ENCODE measurements at regions not wholly inside any gene's neighbourhood (a gene's known extent, or its start where the extent isn't known, plus 50 kb on each side); places are given as distances from the start of the nearest gene placed in this dataset.

- DNase-seq (ENCODE audit: low spot score) = no peak
- intact Hi-C loops (cut with DNase I) = no loop called here
These were observed 192.3 kb downstream of the HS3ST3A1 start for GRCh38 chr17:13409455-13409854.

DNA sequence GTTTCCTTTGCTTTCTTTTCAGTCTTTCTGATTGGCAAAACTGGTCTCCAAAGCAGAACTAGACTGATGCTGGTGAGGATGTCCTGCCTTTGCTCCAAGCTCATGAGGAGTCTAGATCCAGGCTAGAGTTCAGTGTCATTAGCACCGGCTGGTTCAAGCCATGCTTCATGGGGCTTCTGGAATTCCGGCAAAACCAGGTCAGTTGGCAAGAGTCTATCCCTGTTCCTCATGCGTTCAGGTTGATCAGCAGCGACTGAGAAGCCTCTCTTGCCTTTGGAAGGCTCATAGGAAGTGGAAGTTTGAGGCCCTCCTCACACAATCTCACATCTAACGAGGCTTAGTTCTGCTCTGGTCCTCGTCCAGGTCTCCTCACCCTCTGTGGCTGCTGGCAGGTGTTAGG, 194.3 kb downstream of the HS3ST3A1 start:
- DNase-seq (ENCODE audit: low spot score) = no peak
- intact Hi-C loops (cut with DNase I) = no loop called here

DNA sequence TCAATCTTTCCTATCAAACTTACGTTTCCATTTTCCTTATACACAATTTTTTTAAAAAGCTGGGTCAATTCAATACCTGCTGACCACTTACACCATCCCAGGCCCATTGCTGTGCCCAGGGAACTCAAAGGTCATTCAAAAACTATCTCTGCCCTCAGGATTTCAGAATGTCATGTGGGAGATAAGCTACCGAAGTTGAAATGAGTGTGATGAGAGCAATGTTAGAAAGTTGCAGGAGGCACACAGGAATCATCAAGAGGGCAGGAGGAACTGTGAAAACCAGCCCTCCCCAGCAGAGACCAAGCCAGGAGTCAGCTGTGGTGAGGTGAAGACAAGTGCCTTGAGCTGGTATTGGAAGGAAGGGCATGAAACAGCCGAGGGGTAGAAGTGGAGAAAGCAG, 195.9 kb downstream of the HS3ST3A1 start:
- no peak for DNase-seq (ENCODE audit: low spot score)
- intact Hi-C loops (cut with DNase I) = no loop called here

DNA sequence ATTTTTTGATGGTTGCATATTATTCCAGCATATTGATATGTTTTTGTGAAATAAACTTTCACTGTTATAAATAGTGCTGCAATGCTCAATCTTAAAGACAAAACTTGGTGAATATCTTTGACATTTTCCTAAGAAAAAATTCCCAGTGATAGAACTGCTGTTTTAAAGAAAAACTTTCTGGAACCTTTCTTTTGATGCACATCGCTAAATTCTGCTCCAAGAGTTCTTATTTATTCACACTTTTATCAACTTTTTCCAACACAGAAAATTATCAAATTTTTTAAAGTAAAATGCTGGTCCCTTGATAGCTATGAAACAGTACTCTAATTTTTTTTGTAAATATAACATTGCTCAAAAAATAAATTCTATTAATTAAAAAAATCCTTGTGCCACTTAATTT, 196.6 kb downstream of the HS3ST3A1 start:
- intact Hi-C loops (cut with DNase I) = no loop called here
- DNase-seq (ENCODE audit: low spot score) = no peak

DNA sequence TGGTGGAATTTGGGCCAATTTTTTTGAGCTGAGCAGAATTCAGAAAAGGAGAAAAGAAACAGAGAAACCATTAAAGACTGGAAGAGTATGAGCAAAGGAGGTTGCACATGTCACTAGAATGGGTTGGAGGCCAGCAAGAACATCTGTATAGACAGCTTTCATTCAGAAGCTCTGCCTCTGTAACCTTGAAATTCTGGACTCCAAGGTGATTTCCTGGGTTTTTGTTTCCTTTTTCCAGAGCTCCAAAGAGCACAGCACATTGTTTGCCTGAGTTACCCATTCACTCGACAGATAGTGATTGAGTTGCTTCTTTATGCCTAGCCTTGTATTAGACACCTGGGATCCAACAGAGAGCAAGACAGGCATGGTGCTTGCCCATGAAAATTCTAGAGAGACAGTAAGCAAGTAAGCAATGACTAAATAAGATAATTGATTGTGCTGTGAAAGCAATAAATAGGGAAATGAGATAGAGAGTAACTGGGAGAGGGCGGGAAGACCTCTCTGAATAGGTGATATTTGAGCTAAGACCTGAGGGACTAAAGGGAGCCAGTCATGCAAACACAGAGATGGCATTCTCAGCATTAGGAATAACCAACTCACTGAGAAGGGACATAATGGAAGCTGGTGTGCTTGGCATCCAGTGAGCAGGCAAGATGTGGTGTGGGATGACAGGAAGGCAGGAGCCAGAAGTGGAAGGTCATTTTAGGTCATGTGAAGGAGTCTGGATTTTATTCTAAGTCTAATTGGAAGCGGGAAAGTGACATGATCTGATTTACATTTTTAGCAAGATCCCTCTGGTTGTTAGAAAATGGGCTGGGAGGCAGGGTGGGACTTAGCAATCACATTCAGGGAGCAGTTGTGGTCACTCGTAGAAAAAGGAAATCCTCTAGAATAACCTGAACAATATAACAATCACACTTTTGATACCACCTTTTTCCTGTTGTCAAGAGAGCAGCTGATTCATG, 197.5 kb downstream of the HS3ST3A1 start:
- intact Hi-C loops (cut with DNase I) = no loop called here
- no peak for DNase-seq (ENCODE audit: low spot score)

- intact Hi-C loops (cut with DNase I) = no loop called here
- no peak for DNase-seq (ENCODE audit: low spot score)
These were observed 201.2 kb downstream of the HS3ST3A1 start for GRCh38 chr17:13400491-13400890.

GRCh38 chr17:13398853-13399252, 202.9 kb downstream of the HS3ST3A1 start:
- intact Hi-C loops (cut with DNase I) = no loop called here

DNA sequence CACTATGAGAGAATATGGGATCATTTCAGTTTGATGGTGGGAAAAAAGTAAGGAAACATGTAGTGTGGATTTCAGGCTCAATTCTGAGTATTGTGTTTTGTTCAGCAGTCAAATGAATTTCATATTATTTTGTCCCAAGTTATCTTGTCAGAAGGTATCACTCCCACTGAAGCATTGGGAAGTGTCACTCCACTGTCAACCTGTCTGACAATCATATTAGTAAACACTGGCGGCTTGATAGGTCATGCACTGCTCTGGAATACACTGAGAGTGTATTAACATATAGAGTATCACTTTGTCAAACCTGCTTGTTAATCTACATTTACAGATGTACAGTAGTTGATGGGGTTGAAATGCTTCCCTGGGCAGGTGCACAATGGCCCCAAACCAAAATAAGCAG, 203.6 kb downstream of the HS3ST3A1 start:
- intact Hi-C loops (cut with DNase I) = no loop called here
- no peak for DNase-seq (ENCODE audit: low spot score)

More at GRCh38 chr17:13398853-13399252, 202.9 kb downstream of the HS3ST3A1 start:
- DNase-seq (ENCODE audit: low spot score) = no peak

GRCh38 chr17:13395862-13396261, 205.9 kb downstream of the HS3ST3A1 start:
- intact Hi-C loops (cut with DNase I) = no loop called here
- DNase-seq (ENCODE audit: low spot score) = no peak

GRCh38 chr17:13395346-13395745, 206.4 kb downstream of the HS3ST3A1 start:
- DNase-seq (ENCODE audit: low spot score) = no peak
- intact Hi-C loops (cut with DNase I) = no loop called here

DNA sequence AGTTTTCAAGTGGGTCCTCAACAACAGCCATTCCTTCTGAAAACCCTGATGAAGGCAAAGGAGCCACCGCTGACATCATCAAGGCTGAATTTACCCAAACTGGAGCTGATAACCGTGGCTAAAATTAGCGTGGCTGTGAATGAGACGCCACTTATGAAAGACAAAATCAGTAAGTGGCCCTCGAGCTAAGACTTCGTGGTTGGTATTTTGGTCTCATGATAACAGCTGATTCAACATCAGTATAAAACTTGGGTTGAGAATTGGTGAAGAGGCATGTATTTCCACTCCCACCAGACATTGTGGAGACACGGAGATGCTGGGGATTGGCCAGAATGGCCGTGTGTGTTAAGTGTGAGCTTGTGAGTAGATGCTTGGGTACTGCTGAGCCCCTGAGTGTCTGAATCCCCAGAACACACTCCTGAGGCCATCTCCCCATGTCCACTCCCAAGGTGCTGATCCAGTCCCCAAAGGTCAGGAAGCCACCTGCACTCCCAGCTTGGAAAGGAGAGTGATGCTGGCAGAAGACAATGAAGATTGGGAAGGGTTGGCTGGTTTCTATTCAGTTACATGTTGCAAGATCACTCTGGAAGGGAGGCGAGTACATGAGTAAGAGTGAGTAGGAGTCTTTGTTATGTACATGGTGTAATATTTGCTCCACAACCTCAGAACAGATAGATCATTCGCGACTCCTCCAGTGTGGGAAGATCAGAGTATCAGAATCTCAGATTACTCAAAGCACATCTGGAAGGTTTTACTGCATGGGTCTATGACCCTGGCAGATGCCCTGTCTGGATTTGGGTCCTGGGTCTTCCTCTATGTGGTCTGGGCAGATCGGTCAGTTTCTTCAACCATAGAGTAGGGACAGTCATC, 207.7 kb downstream of the HS3ST3A1 start:
- intact Hi-C loops (cut with DNase I) = no loop called here
- DNase-seq (ENCODE audit: low spot score) = no peak

GRCh38 chr17:13387952-13388351, 213.8 kb downstream of the HS3ST3A1 start:
- no peak for DNase-seq (ENCODE audit: low spot score)
- intact Hi-C loops (cut with DNase I) = no loop called here

DNA sequence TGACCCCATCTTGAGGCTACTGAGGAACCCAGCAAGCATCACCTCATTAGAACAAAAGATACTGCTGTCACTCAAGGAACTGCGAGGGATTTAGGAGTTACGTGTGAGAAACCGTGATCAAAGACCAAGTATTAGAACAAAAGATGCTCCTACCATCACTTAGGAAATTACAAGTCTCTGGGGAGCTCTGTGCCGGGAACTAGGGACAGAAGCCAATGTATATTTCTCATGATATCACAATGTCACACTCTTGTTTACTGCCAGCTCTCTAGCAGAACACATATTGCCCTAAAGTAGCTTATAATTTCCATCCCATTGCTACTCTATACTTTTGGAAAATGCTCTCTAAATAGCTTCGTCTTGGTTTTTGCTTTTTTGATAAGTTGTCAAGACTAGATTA, 214.5 kb downstream of the HS3ST3A1 start:
- DNase-seq (ENCODE audit: low spot score) = no peak
- intact Hi-C loops (cut with DNase I) = no loop called here

- intact Hi-C loops (cut with DNase I) = no loop called here
- no peak for DNase-seq (ENCODE audit: low spot score)
These were observed 216.2 kb downstream of the HS3ST3A1 start for GRCh38 chr17:13385481-13385911.

DNA sequence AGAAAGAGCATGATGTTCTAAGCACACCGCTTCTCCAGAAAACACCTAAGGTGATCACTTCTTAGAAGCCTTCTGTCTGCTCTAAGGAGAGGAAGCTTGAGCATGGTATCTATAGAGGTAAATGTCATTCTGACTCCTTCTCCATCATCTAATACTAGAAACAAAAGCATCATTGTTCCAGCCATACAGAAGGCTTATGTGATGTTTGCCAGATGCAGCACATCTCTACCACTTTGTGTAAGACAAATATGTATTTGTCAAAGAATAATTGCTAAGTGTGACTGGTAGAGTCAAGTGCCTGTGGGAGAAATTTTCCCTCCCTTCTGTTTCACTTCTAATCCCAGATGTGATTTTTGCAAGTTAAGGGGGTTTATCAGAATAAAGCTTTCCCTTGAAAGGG, 217.1 kb downstream of the HS3ST3A1 start:
- no peak for DNase-seq (ENCODE audit: low spot score)
- intact Hi-C loops (cut with DNase I) = no loop called here

DNA sequence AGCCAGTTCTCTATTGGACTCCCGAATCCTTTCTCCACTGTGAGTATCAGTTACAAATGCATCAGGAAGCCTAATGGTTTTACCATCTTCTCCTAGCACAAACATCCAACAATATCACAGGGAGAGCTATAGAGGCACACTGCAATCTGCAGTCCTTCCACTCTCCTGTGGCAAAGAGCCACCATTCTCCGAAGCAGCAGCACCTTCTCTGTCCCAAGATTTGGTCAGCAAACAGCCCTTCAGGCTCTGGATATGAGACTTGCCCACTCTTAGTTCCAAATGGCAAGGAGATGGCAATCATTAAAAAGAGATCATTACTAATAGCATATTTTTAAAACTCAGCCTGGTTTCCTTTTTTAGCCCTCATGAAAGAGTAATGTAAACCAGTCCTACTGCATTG, 223.4 kb downstream of the HS3ST3A1 start:
- intact Hi-C loops (cut with DNase I) = no loop called here
- DNase-seq (ENCODE audit: low spot score) = no peak

- DNase-seq (ENCODE audit: low spot score) = no peak
- intact Hi-C loops (cut with DNase I) = no loop called here
These were observed 227.3 kb downstream of the HS3ST3A1 start for GRCh38 chr17:13374203-13375143.

- DNase-seq (ENCODE audit: low spot score) = no peak
These were observed 229.3 kb downstream of the HS3ST3A1 start for GRCh38 chr17:13372432-13372831.

GRCh38 chr17:13367154-13367553, 234.6 kb downstream of the HS3ST3A1 start:
- DNase-seq (ENCODE audit: low spot score) = no peak
- intact Hi-C loops (cut with DNase I) = no loop called here

More at GRCh38 chr17:13372432-13372831, 229.3 kb downstream of the HS3ST3A1 start:
- intact Hi-C loops (cut with DNase I) = no loop called here
